ENCODE measurements at regions not wholly inside any gene's neighbourhood (a gene's known extent, or its start where the extent isn't known, plus 50 kb on each side); places are given as distances from the start of the nearest gene placed in this dataset.

DNA sequence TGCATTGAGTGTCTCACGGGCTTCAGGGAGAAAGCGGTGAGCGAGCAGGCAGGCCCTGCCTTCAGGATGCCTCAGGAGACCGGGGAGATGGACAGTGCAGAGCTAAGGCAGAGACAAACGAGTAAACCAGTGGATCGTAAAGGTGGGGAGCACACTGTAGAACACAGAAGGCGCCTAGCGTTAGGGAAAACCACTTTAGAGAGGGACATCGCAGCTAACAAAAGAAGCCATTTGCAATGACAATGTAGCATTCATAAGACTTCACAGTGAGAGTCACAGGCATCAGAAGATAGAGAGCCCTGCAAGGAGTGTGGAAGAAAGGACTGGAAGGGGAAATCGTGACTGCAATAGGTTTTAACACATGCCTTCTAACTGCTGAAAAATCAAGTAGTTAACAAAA, 54.9 kb upstream of the TMEM273 start:
- TF ChIP-seq, protein P1, sequence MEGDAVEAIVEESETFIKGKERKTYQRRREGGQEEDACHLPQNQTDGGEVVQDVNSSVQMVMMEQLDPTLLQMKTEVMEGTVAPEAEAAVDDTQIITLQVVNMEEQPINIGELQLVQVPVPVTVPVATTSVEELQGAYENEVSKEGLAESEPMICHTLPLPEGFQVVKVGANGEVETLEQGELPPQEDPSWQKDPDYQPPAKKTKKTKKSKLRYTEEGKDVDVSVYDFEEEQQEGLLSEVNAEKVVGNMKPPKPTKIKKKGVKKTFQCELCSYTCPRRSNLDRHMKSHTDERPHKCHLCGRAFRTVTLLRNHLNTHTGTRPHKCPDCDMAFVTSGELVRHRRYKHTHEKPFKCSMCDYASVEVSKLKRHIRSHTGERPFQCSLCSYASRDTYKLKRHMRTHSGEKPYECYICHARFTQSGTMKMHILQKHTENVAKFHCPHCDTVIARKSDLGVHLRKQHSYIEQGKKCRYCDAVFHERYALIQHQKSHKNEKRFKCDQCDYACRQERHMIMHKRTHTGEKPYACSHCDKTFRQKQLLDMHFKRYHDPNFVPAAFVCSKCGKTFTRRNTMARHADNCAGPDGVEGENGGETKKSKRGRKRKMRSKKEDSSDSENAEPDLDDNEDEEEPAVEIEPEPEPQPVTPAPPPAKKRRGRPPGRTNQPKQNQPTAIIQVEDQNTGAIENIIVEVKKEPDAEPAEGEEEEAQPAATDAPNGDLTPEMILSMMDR (IDR thresholded peaks at IDR 0.05): no peak
- TF ChIP-seq POLR2A (IDR thresholded peaks at IDR 0.05): no peak

Data from Peyer's patch (tissue), 4 donors.